Transverse colon (tissue), 4 donors: ENCODE measurements at regions not wholly inside any gene's neighbourhood (a gene's known extent, or its start where the extent isn't known, plus 50 kb on each side); places are given as distances from the start of the nearest gene placed in this dataset.

Experiments
- DNase-seq: peaks from one replicate; pipeline ENCODE4 v3.0.0-alpha.2; 2019
- H3K27ac ChIP-seq, 4 donors: fragments of 200-600 bp; sonication (generic); 2 replicates each; pipeline ENCODE4 v1.5.1; 2016 to 2018; ENCODE audit warnings: inconsistent platforms in 4 of 4
- H3K27me3 ChIP-seq: fragments of 200-600 bp; sonication (generic); 2 replicates; pipeline ENCODE4 v1.5.1; 2017; ENCODE audit warnings: inconsistent platforms
- H3K36me3 ChIP-seq, 4 donors: fragments of 200-600 bp; sonication (generic); 2 replicates each; pipeline ENCODE4 v1.5.1; 2017 to 2019; ENCODE audit warnings: inconsistent platforms in 4 of 4
- H3K4me1 ChIP-seq, 4 donors: fragments of 200-600 bp; sonication (generic); 2 replicates each; pipeline ENCODE4 v1.5.1; 2017 to 2020; ENCODE audit warnings: inconsistent platforms in 4 of 4
- H3K4me3 ChIP-seq, 4 donors: fragments of 200-600 bp; sonication (generic); 1 replicate in 1 of 4; 2 replicates in 3 of 4; pipeline versions ENCODE4 v1.5.1 to v1.6.1; 2017 to 2019; ENCODE audit warnings: inconsistent platforms in 4 of 4
- H3K9me3 ChIP-seq, 2 donors: fragments of 200-600 bp; sonication (generic); 2 replicates each; pipeline ENCODE4 v1.5.1; 2017 to 2019; ENCODE audit warnings: inconsistent platforms in 2 of 2
- CTCF ChIP-seq, 5 experiments: fragments of 200-600 bp in 3 of 5; fragments of 450-650 bp in 2 of 5; sonication (generic) in 3 of 5; IDR thresholded peaks; 1 replicate in 2 of 5; 2 replicates in 3 of 5; pipeline ENCODE4 v1.5.1; 2016 to 2017; ENCODE audit warnings: antibody characterized with exemption in 5 of 5, inconsistent platforms in 3 of 5, mild to moderate bottlenecking in 2 of 5, moderate library complexity in 1 of 5
- EP300 ChIP-seq: sonication (generic); formaldehyde crosslinking; IDR thresholded peaks from one replicate; pipeline ENCODE4 v1.6.1; 2017; ENCODE audit warnings: antibody characterized with exemption, low read depth
- POLR2A ChIP-seq: fragments of 450-650 bp; IDR thresholded peaks from one replicate; pipeline ENCODE4 v1.6.1; 2016; ENCODE audit warnings: antibody characterized with exemption, mild to moderate bottlenecking, moderate library complexity
- POLR2AphosphoS5 ChIP-seq, 3 donors: sonication (generic); formaldehyde crosslinking; IDR thresholded peaks; one replicate each; pipeline ENCODE4 v1.6.1; 2016; ENCODE audit warnings: antibody characterized with exemption in 3 of 3
- WGBS, 2 donors: methylation state at CpG; one replicate each; pipeline ENCODE4 v1.1.5; 2018; ENCODE audit warnings: low coverage in 1 of 2; 5-methylcytosine and 5-hydroxymethylcytosine counted together
- in situ Hi-C, 4 donors: fragments of 200-750 bp; cut with MboI; loops; one replicate each; pipeline versions ENCODE4 v1.15.0 to v1.15.1; 2017; ENCODE audit warnings: low sequenced_read_pairs in 3 of 4, low pct_ligation_motif_present in 1 of 4, low pct_unique_long_range_greater_than_20kb in 1 of 4
- intact Hi-C: fragments of 100-400 bp; cut with DNase I; formaldehyde crosslinking; loops from one replicate; pipeline ENCODE4 v1.15.1; 2023; ENCODE audit warnings: low total_unique reads

GRCh38 chr3:59463253-59463652 is 413.4 kb upstream of the CFAP20DC start:
- no peaks in the 10 kb centered on the region for H3K36me3 ChIP-seq
- no peak overlapping the region for H3K4me3 ChIP-seq
- TF ChIP-seq POLR2A (no peak), POLR2AphosphoS5 (IDR thresholded peaks at IDR 0.05) (no peak), CTCF (IDR thresholded peaks at IDR 0.05) (no peak), EP300 (no peak)
- no peak for DNase-seq
- intact Hi-C loops, result no loop called here
- no peak overlapping the region for H3K27ac ChIP-seq
- no peaks in the 10 kb centered on the region for H3K9me3 ChIP-seq
- no peaks in the 10 kb centered on the region for H3K4me1 ChIP-seq
- in situ Hi-C loops, result no loop called here
- 81 to 83% methylated on average over 5 of the region's 5 CpGs for WGBS, 2 donors
- no peaks in the 10 kb centered on the region for H3K27me3 ChIP-seq

- Histone ChIP-seq H3K4me1 (no peaks in the 10 kb centered on the region), H3K4me3 (no peak overlapping the region), H3K27ac (no peak overlapping the region), H3K36me3 (no peaks in the 10 kb centered on the region), H3K27me3 (no peaks in the 10 kb centered on the region), H3K9me3 (no peaks in the 10 kb centered on the region)
- WGBS, 2 donors, result 67 to 82% methylated on average over 1 to 2 of the region's 2 CpGs
- no peak for DNase-seq
- intact Hi-C loops, result no loop called here
- no peak for TF ChIP-seq EP300
- in situ Hi-C loops, result no loop called here
Observed at GRCh38 chr3:59460068-59460467, 410.2 kb upstream of the CFAP20DC start.

GRCh38 chr3:59456852-59457485 is 407.1 kb upstream of the CFAP20DC start:
- Histone ChIP-seq H3K36me3 (no peaks in the 10 kb centered on the region), H3K27ac (no peak overlapping the region), H3K27me3 (no peaks in the 10 kb centered on the region), H3K9me3 (no peaks in the 10 kb centered on the region), H3K4me3 (no peak overlapping the region), H3K4me1 (no peaks in the 10 kb centered on the region)
- no peak for DNase-seq
- in situ Hi-C loops (no loop called here), intact Hi-C loops (no loop called here)
- TF ChIP-seq POLR2A, result no peak
- no peak for TF ChIP-seq POLR2AphosphoS5 (IDR thresholded peaks at IDR 0.05)
- TF ChIP-seq CTCF (IDR thresholded peaks at IDR 0.05), result no peak
- TF ChIP-seq EP300, result no peak
- WGBS, 2 donors, result 77 to 87% methylated on average over 3 to 7 of the region's 7 CpGs

GRCh38 chr3:59451800-59452746 is 402.2 kb upstream of the CFAP20DC start:
- Histone ChIP-seq H3K9me3 (no peaks in the 10 kb centered on the region), H3K27me3 (no peaks in the 10 kb centered on the region), H3K36me3 (no peaks in the 10 kb centered on the region), H3K4me3 (no peak overlapping the region), H3K27ac (peak overlapping the region in 1 of 4 donors; percentile 70), H3K4me1 (no peaks in the 10 kb centered on the region)
- TF ChIP-seq POLR2AphosphoS5 (IDR thresholded peaks at IDR 0.05), result no peak
- TF ChIP-seq POLR2A, result no peak
- TF ChIP-seq CTCF (IDR thresholded peaks at IDR 0.05), result no peak
- no peak for TF ChIP-seq EP300
- 78 to 84% methylated on average over 6 to 7 of the region's 7 CpGs for WGBS, 2 donors
- intact Hi-C loops (no loop called here), in situ Hi-C loops (no loop called here)
- no peak for DNase-seq
